HepG2 (cell line): ENCODE measurements at regions not wholly inside any gene's neighbourhood (a gene's known extent, or its start where the extent isn't known, plus 50 kb on each side); places are given as distances from the start of the nearest gene placed in this dataset.

ENCODE experiments used
- DPF2 ChIP-seq: sonication (generic); formaldehyde crosslinking; IDR thresholded peaks from 2 replicates; pipeline ENCODE4 v1.4.0; 2020; ENCODE audit warnings: mild to moderate bottlenecking, low read depth, missing genetic modification reagents, borderline replicate concordance
- HBP1 ChIP-seq: IDR thresholded peaks from 2 replicates; pipeline ENCODE4 v1.6.1; 2016; ENCODE audit warnings: low read depth, control low read depth
- NRL ChIP-seq: sonication (generic); formaldehyde crosslinking; IDR thresholded peaks from 2 replicates; pipeline ENCODE4 v1.5.0; 2020; ENCODE audit warnings: missing genetic modification reagents, mild to moderate bottlenecking, moderate library complexity, borderline replicate concordance
- PCBP1 ChIP-seq: fragments of 200-400 bp; formaldehyde crosslinking; IDR thresholded peaks from 2 replicates; pipeline ENCODE4 v1.6.1; 2017; ENCODE audit warnings: mild to moderate bottlenecking, low read depth, low read length, borderline replicate concordance
- SIX1 ChIP-seq: sonication (generic); formaldehyde crosslinking; IDR thresholded peaks from 2 replicates; pipeline ENCODE4 v1.4.0; 2020; ENCODE audit warnings: missing genetic modification reagents, borderline replicate concordance
- ZBTB39 ChIP-seq: sonication (generic); formaldehyde crosslinking; IDR thresholded peaks from 2 replicates; pipeline ENCODE4 v1.5.0; 2020; ENCODE audit warnings: missing genetic modification reagents
- ZBTB40 ChIP-seq, 2 experiments: fragments of 450-650 bp in 1 of 2; sonication (generic) in 1 of 2; formaldehyde crosslinking in 1 of 2; IDR thresholded peaks; 2 replicates each; pipeline versions ENCODE4 v1.6.1 to v1.8.0; 2016 to 2022; ENCODE audit warnings: antibody characterized with exemption in 1 of 2, mild to moderate bottlenecking in 1 of 2, missing genetic modification reagents in 1 of 2
- ZNF33B ChIP-seq: sonication (generic); formaldehyde crosslinking; IDR thresholded peaks from 2 replicates; pipeline ENCODE4 v1.5.1; 2020; ENCODE audit warnings: mild to moderate bottlenecking, missing genetic modification reagents
- ZNF564 ChIP-seq: sonication (generic); formaldehyde crosslinking; IDR thresholded peaks from 2 replicates; pipeline ENCODE4 v1.8.1; 2023; ENCODE audit warnings: mild to moderate bottlenecking, missing genetic modification reagents
- ZNF570 ChIP-seq: sonication (generic); formaldehyde crosslinking; IDR thresholded peaks from 2 replicates; pipeline ENCODE4 v1.4.0; 2020; ENCODE audit warnings: mild to moderate bottlenecking, missing genetic modification reagents, borderline replicate concordance
- ZNF704 ChIP-seq: sonication (generic); formaldehyde crosslinking; IDR thresholded peaks from 2 replicates; pipeline ENCODE4 v1.8.1; 2023; ENCODE audit warnings: mild to moderate bottlenecking, inconsistent platforms, moderate library complexity, missing genetic modification reagents, borderline replicate concordance
- ZSCAN12 ChIP-seq: sonication (generic); formaldehyde crosslinking; IDR thresholded peaks from 2 replicates; pipeline ENCODE4 v1.9.0; 2021; ENCODE audit warnings: mild to moderate bottlenecking, missing genetic modification reagents
- TF ChIP-seq, protein P1 (sequence below): sonication (generic); formaldehyde crosslinking; IDR thresholded peaks from 2 replicates; pipeline ENCODE4 v1.4.0; 2020; ENCODE audit warnings: missing genetic modification reagents; ENCODE audit errors: not compliant biosample characterization

GRCh38 chr7:45972629-45973312, 51.7 kb upstream of the IGFBP3 start (continued):
- TF ChIP-seq ZBTB40 (IDR thresholded peaks at IDR 0.05) (no peak), ZBTB40 (CRISPR knock-in tag; IDR thresholded peaks at IDR 0.05) (no peak), PCBP1 (no peak), ZNF570 (CRISPR knock-in tag) (no peak), ZNF704 (no peak), SIX1 (CRISPR knock-in tag) (no peak), ZNF564 (no peak), HBP1 (CRISPR knock-in tag) (no peak), DPF2 (peak; percentile 31; the same call in 1 of the 2 replicates), ZNF33B (CRISPR knock-in tag) (no peak), NRL (CRISPR knock-in tag) (no peak), ZBTB39 (CRISPR knock-in tag) (no peak), ZSCAN12 (no peak)
- TF ChIP-seq, protein P1, sequence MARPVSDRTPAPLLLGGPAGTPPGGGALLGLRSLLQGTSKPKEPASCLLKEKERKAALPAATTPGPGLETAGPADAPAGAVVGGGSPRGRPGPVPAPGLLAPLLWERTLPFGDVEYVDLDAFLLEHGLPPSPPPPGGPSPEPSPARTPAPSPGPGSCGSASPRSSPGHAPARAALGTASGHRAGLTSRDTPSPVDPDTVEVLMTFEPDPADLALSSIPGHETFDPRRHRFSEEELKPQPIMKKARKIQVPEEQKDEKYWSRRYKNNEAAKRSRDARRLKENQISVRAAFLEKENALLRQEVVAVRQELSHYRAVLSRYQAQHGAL (CRISPR knock-in tag) = no peak
